ENCODE measurements at regions not wholly inside any gene's neighbourhood (a gene's known extent, or its start where the extent isn't known, plus 50 kb on each side); places are given as distances from the start of the nearest gene placed in this dataset.

- TF ChIP-seq POLR2AphosphoS5 (IDR thresholded peaks at IDR 0.05): no peak
- TF ChIP-seq POLR2A (IDR thresholded peaks at IDR 0.05): no peak
These were observed 348.6 kb upstream of the SALL3 start for GRCh38 chr18:78630981-78631510.
